ENCODE measurements at regions not wholly inside any gene's neighbourhood (a gene's known extent, or its start where the extent isn't known, plus 50 kb on each side); places are given as distances from the start of the nearest gene placed in this dataset.

DNA sequence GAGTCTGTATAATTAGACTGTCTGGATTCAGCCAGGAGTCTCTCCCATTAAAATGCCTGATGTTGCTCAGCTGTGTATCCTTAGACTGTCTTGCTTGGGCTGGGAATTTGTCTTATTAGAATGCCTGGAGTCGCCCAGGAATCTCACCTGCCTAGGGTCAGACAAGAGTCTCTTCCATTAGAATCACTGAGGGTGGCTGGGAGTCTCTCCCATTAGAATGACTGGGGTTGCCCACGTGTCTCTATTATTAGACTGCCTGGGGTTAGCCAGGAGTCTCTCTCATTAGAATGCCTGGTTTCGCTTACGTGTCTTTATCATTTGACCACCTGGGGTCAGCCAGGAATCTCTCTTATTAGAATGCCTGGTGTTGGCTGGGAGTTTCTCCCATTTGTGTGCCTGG is 1450.0 kb downstream of the UQCRFS1 start:
- no peaks in the 10 kb centered on the region for H3K36me3 ChIP-seq (ENCODE audit: control insufficient read depth in 2 of 2, insufficient read depth in 1 of 2, low read length in 2 of 2)
- TF ChIP-seq SP7 (tag by site-specific recombination; IDR thresholded peaks at IDR 0.05) (no peak), ZNF785 (tag by site-specific recombination; IDR thresholded peaks at IDR 0.05) (no peak), ZNF426 (tag by site-specific recombination; IDR thresholded peaks at IDR 0.05) (no peak), ZNF626 (tag by site-specific recombination; IDR thresholded peaks at IDR 0.05) (no peak), ZNF292 (tag by site-specific recombination; IDR thresholded peaks at IDR 0.05; ENCODE audit: borderline replicate concordance, low read depth) (no peak), ZNF239 (tag by site-specific recombination; IDR thresholded peaks at IDR 0.05) (no peak), SALL2 (tag by site-specific recombination; IDR thresholded peaks at IDR 0.05; ENCODE audit: borderline replicate concordance) (no peak), GLIS2 (tag by site-specific recombination; IDR thresholded peaks at IDR 0.05) (no peak), GLI2 (tag by site-specific recombination; IDR thresholded peaks at IDR 0.05; ENCODE audit: borderline replicate concordance, low read depth) (no peak), ZNF560 (tag by site-specific recombination; IDR thresholded peaks at IDR 0.05; ENCODE audit: borderline replicate concordance) (no peak)
- TF ChIP-seq, protein P1, sequence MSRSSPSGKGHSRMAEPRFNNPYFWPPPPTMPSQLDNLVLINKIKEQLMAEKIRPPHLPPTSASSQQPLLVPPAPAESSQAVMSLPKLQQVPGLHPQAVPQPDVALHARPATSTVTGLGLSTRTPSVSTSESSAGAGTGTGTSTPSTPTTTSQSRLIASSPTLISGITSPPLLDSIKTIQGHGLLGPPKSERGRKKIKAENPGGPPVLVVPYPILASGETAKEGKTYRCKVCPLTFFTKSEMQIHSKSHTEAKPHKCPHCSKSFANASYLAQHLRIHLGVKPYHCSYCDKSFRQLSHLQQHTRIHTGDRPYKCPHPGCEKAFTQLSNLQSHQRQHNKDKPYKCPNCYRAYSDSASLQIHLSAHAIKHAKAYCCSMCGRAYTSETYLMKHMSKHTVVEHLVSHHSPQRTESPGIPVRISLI (tag by site-specific recombination; IDR thresholded peaks at IDR 0.05): no peak
- TF ChIP-seq, protein P2, sequence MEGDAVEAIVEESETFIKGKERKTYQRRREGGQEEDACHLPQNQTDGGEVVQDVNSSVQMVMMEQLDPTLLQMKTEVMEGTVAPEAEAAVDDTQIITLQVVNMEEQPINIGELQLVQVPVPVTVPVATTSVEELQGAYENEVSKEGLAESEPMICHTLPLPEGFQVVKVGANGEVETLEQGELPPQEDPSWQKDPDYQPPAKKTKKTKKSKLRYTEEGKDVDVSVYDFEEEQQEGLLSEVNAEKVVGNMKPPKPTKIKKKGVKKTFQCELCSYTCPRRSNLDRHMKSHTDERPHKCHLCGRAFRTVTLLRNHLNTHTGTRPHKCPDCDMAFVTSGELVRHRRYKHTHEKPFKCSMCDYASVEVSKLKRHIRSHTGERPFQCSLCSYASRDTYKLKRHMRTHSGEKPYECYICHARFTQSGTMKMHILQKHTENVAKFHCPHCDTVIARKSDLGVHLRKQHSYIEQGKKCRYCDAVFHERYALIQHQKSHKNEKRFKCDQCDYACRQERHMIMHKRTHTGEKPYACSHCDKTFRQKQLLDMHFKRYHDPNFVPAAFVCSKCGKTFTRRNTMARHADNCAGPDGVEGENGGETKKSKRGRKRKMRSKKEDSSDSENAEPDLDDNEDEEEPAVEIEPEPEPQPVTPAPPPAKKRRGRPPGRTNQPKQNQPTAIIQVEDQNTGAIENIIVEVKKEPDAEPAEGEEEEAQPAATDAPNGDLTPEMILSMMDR (tag by site-specific recombination; IDR thresholded peaks at IDR 0.05): no peak
- TF ChIP-seq, protein P3, sequence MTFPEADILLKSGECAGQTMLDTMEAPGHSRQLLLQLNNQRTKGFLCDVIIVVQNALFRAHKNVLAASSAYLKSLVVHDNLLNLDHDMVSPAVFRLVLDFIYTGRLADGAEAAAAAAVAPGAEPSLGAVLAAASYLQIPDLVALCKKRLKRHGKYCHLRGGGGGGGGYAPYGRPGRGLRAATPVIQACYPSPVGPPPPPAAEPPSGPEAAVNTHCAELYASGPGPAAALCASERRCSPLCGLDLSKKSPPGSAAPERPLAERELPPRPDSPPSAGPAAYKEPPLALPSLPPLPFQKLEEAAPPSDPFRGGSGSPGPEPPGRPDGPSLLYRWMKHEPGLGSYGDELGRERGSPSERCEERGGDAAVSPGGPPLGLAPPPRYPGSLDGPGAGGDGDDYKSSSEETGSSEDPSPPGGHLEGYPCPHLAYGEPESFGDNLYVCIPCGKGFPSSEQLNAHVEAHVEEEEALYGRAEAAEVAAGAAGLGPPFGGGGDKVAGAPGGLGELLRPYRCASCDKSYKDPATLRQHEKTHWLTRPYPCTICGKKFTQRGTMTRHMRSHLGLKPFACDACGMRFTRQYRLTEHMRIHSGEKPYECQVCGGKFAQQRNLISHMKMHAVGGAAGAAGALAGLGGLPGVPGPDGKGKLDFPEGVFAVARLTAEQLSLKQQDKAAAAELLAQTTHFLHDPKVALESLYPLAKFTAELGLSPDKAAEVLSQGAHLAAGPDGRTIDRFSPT (tag by site-specific recombination; IDR thresholded peaks at IDR 0.05): no peak
- TF ChIP-seq, protein P4, sequence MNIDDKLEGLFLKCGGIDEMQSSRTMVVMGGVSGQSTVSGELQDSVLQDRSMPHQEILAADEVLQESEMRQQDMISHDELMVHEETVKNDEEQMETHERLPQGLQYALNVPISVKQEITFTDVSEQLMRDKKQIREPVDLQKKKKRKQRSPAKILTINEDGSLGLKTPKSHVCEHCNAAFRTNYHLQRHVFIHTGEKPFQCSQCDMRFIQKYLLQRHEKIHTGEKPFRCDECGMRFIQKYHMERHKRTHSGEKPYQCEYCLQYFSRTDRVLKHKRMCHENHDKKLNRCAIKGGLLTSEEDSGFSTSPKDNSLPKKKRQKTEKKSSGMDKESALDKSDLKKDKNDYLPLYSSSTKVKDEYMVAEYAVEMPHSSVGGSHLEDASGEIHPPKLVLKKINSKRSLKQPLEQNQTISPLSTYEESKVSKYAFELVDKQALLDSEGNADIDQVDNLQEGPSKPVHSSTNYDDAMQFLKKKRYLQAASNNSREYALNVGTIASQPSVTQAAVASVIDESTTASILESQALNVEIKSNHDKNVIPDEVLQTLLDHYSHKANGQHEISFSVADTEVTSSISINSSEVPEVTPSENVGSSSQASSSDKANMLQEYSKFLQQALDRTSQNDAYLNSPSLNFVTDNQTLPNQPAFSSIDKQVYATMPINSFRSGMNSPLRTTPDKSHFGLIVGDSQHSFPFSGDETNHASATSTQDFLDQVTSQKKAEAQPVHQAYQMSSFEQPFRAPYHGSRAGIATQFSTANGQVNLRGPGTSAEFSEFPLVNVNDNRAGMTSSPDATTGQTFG (tag by site-specific recombination; IDR thresholded peaks at IDR 0.05; ENCODE audit: borderline replicate concordance): no peak
- TF ChIP-seq, protein P5, sequence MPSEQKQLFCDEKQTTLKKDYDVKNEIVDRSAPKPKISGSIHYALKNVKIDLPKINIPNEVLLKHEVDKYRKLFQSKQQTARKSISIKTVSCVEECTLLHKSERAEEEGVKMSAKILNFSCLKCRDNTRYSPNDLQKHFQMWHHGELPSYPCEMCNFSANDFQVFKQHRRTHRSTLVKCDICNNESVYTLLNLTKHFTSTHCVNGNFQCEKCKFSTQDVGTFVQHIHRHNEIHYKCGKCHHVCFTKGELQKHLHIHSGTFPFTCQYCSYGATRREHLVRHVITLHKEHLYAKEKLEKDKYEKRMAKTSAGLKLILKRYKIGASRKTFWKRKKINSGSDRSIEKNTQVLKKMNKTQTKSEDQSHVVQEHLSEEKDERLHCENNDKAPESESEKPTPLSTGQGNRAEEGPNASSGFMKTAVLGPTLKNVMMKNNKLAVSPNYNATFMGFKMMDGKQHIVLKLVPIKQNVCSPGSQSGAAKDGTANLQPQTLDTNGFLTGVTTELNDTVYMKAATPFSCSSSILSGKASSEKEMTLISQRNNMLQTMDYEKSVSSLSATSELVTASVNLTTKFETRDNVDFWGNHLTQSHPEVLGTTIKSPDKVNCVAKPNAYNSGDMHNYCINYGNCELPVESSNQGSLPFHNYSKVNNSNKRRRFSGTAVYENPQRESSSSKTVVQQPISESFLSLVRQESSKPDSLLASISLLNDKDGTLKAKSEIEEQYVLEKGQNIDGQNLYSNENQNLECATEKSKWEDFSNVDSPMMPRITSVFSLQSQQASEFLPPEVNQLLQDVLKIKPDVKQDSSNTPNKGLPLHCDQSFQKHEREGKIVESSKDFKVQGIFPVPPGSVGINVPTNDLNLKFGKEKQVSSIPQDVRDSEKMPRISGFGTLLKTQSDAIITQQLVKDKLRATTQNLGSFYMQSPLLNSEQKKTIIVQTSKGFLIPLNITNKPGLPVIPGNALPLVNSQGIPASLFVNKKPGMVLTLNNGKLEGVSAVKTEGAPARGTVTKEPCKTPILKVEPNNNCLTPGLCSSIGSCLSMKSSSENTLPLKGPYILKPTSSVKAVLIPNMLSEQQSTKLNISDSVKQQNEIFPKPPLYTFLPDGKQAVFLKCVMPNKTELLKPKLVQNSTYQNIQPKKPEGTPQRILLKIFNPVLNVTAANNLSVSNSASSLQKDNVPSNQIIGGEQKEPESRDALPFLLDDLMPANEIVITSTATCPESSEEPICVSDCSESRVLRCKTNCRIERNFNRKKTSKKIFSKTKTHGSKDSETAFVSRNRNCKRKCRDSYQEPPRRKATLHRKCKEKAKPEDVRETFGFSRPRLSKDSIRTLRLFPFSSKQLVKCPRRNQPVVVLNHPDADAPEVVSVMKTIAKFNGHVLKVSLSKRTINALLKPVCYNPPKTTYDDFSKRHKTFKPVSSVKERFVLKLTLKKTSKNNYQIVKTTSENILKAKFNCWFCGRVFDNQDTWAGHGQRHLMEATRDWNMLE (tag by site-specific recombination; conservative IDR thresholded peaks at IDR 0.05; ENCODE audit: low read depth): no peak
- TF ChIP-seq, protein P6, sequence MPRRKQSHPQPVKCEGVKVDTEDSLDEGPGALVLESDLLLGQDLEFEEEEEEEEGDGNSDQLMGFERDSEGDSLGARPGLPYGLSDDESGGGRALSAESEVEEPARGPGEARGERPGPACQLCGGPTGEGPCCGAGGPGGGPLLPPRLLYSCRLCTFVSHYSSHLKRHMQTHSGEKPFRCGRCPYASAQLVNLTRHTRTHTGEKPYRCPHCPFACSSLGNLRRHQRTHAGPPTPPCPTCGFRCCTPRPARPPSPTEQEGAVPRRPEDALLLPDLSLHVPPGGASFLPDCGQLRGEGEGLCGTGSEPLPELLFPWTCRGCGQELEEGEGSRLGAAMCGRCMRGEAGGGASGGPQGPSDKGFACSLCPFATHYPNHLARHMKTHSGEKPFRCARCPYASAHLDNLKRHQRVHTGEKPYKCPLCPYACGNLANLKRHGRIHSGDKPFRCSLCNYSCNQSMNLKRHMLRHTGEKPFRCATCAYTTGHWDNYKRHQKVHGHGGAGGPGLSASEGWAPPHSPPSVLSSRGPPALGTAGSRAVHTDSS (tag by site-specific recombination; IDR thresholded peaks at IDR 0.05): no peak
- no peaks in the 10 kb centered on the region for H3K4me1 ChIP-seq (ENCODE audit: control insufficient read depth, insufficient read depth, low read length)
- H3K27ac ChIP-seq (ENCODE audit: extremely low read depth, low read depth, low read length): no peak overlapping the region
- ChIA-PET CTCF (interaction anchor here (0.8 kb wide), 1 partner anchor 13 kb away, joined by 3 read pairs; no protein-coding TSS in a partner anchor), POLR2A (no interaction called here)
- no peak overlapping the region for H3K4me3 ChIP-seq (ENCODE audit: low read depth, low read length)
- peaks cover 5% of the 10 kb centered on the region for H3K9me3 ChIP-seq (ENCODE audit: control insufficient read depth, insufficient read depth, low read depth, low read length)
